ENCODE measurements at regions not wholly inside any gene's neighbourhood (a gene's known extent, or its start where the extent isn't known, plus 50 kb on each side); places are given as distances from the start of the nearest gene placed in this dataset.
"Not testable (repeated sequence)": the region's sequence is repeated elsewhere in the genome, so short reads cannot be mapped to it uniquely, and the experiment has no call there.

- Mint-ChIP-seq H3K36me3 (no peaks in the 10 kb centered on the region), H3K4me1 (peaks cover 0 to under 1% (median 0%) of the 10 kb centered on the region in 3 donors), H3K9me3 (peaks cover 0 to 2% (median 0%) of the 10 kb centered on the region in 5 donors), H3K27ac (no peak overlapping the region), H3K4me3 (no peak overlapping the region), H3K27me3 (peaks cover 25 to 48% of the 10 kb centered on the region in 2 donors)
- no peaks in the 10 kb centered on the region for H3K36me3 ChIP-seq (ENCODE audit: insufficient read depth, low read length)
- H3K27me3 ChIP-seq (ENCODE audit: insufficient read depth, low read length, poor library complexity, severe bottlenecking): peaks cover under 1% of the 10 kb centered on the region
- POLR2A ChIA-PET: no interaction called here
- CTCF ChIA-PET: no interaction called here
- DNase-seq: no peak
- H3K4me3 ChIP-seq (ENCODE audit: low read length): no peak overlapping the region
- H3K9me3 ChIP-seq (ENCODE audit: low read length): no peaks in the 10 kb centered on the region
- H3K27ac ChIP-seq (ENCODE audit: low read depth, low read length): no peak overlapping the region
- H3K4me1 ChIP-seq (ENCODE audit: insufficient read depth, low read length): no peaks in the 10 kb centered on the region
These were observed 138.5 kb upstream of the ZNF184 start for GRCh38 chr6:27611451-27611850.

GRCh38 chr6:27608916-27609883, 136.3 kb upstream of the ZNF184 start:
- Mint-ChIP-seq H3K4me3 (no peak overlapping the region), H3K27me3 (peaks cover 39 to 56% of the 10 kb centered on the region in 2 donors), H3K4me1 (peaks cover 2 to 18% (median 14%) of the 10 kb centered on the region in 3 donors), H3K9me3 (peaks cover 0 to 16% (median 12%) of the 10 kb centered on the region in 5 donors), H3K27ac (no peak overlapping the region), H3K36me3 (no peaks in the 10 kb centered on the region)
- Histone ChIP-seq H3K9me3 (ENCODE audit: low read length) (no peaks in the 10 kb centered on the region), H3K36me3 (ENCODE audit: insufficient read depth, low read length) (no peaks in the 10 kb centered on the region), H3K4me3 (ENCODE audit: low read length) (no peak overlapping the region), H3K27me3 (ENCODE audit: insufficient read depth, low read length, poor library complexity, severe bottlenecking) (peaks cover 12% of the 10 kb centered on the region), H3K27ac (ENCODE audit: low read depth, low read length) (no peak overlapping the region), H3K4me1 (ENCODE audit: insufficient read depth, low read length) (no peaks in the 10 kb centered on the region)
- CTCF ChIA-PET: interaction anchor here (0.7 to 1.4 kb wide), 4 partner anchors 10 to 297 kb away, joined by 3 to 4 read pairs (median 4); no protein-coding TSS in a partner anchor
- POLR2A ChIA-PET: no interaction called here
- DNase-seq: peak in 1 of 5 donors; percentile 26

- POLR2A ChIA-PET: no interaction called here
These were observed 132.8 kb upstream of the ZNF184 start for GRCh38 chr6:27605401-27606342.

GRCh38 chr6:27604986-27605385, 132.1 kb upstream of the ZNF184 start:
- Mint-ChIP-seq H3K27ac (no peak overlapping the region), H3K27me3 (peaks cover 55 to 61% of the 10 kb centered on the region in 2 donors), H3K9me3 (peaks cover 7 to 34% (median 23%) of the 10 kb centered on the region in 5 donors), H3K4me3 (peak overlapping the region in 5 of 7 donors; percentile 25 to 60 (median 37)), H3K4me1 (peaks cover 12 to 33% (median 29%) of the 10 kb centered on the region in 3 donors), H3K36me3 (peaks cover 0 to 3% (median 0%) of the 10 kb centered on the region in 3 donors)
- Histone ChIP-seq H3K4me3 (ENCODE audit: low read length) (no peak overlapping the region), H3K9me3 (ENCODE audit: low read length) (no peaks in the 10 kb centered on the region), H3K27me3 (ENCODE audit: insufficient read depth, low read length, poor library complexity, severe bottlenecking) (peaks cover 28% of the 10 kb centered on the region), H3K27ac (ENCODE audit: low read depth, low read length) (peak overlapping the region; percentile 45), H3K4me1 (ENCODE audit: insufficient read depth, low read length) (no peaks in the 10 kb centered on the region), H3K36me3 (ENCODE audit: insufficient read depth, low read length) (no peaks in the 10 kb centered on the region)
- POLR2A ChIA-PET: no interaction called here
- CTCF ChIA-PET: no interaction called here
- no peak for DNase-seq

More at GRCh38 chr6:27605401-27606342, 132.8 kb upstream of the ZNF184 start:
- DNase-seq: no peak
- no peaks in the 10 kb centered on the region for H3K4me1 ChIP-seq (ENCODE audit: insufficient read depth, low read length)
- Mint-ChIP-seq H3K4me3 (peak overlapping the region in 6 of 7 donors; percentile 15 to 76 (median 50)), H3K9me3 (peaks cover 7 to 34% (median 23%) of the 10 kb centered on the region in 5 donors), H3K27ac (peak overlapping the region in 3 of 8 donors; percentile 45 to 70 (median 59)), H3K36me3 (peaks cover 0 to 3% (median 0%) of the 10 kb centered on the region in 3 donors), H3K4me1 (peaks cover 9 to 32% (median 26%) of the 10 kb centered on the region in 3 donors), H3K27me3 (peaks cover 48 to 57% of the 10 kb centered on the region in 2 donors)
- H3K9me3 ChIP-seq (ENCODE audit: low read length): no peaks in the 10 kb centered on the region
- peak overlapping the region; percentile 20 for H3K4me3 ChIP-seq (ENCODE audit: low read length)
- H3K27me3 ChIP-seq (ENCODE audit: insufficient read depth, low read length, poor library complexity, severe bottlenecking): peaks cover 24% of the 10 kb centered on the region
- CTCF ChIA-PET: interaction anchor here (1.3 kb wide), 1 partner anchor 443 kb away, joined by 4 read pairs; no protein-coding TSS in a partner anchor
- H3K27ac ChIP-seq (ENCODE audit: low read depth, low read length): peak overlapping the region; percentile 45
- no peaks in the 10 kb centered on the region for H3K36me3 ChIP-seq (ENCODE audit: insufficient read depth, low read length)

GRCh38 chr6:27601668-27602254, 128.9 kb upstream of the ZNF184 start:
- Histone ChIP-seq H3K27ac (ENCODE audit: low read depth, low read length) (peak overlapping the region; percentile 46), H3K4me3 (ENCODE audit: low read length) (no peak overlapping the region), H3K9me3 (ENCODE audit: low read length) (no peaks in the 10 kb centered on the region), H3K4me1 (ENCODE audit: insufficient read depth, low read length) (no peaks in the 10 kb centered on the region), H3K36me3 (ENCODE audit: insufficient read depth, low read length) (no peaks in the 10 kb centered on the region), H3K27me3 (ENCODE audit: insufficient read depth, low read length, poor library complexity, severe bottlenecking) (peaks cover 35% of the 10 kb centered on the region)
- Mint-ChIP-seq H3K9me3 (peaks cover 7 to 34% (median 23%) of the 10 kb centered on the region in 5 donors), H3K4me1 (peaks cover 12 to 33% (median 29%) of the 10 kb centered on the region in 3 donors), H3K4me3 (peak overlapping the region; percentile 40 to 80 (median 75)), H3K27me3 (peaks cover 70 to 77% of the 10 kb centered on the region in 2 donors), H3K36me3 (peaks cover 0 to 3% (median 0%) of the 10 kb centered on the region in 3 donors), H3K27ac (peak overlapping the region in 3 of 8 donors; percentile 19 to 75 (median 36))
- DNase-seq: no peak
- POLR2A ChIA-PET: no interaction called here
- CTCF ChIA-PET: no interaction called here

- H3K27ac ChIP-seq (ENCODE audit: low read depth, low read length): peak overlapping the region; percentile 42
- no peaks in the 10 kb centered on the region for H3K36me3 ChIP-seq (ENCODE audit: insufficient read depth, low read length)
- H3K4me3 ChIP-seq (ENCODE audit: low read length): no peak overlapping the region
- peaks cover 12 to 22% (median 22%) of the 10 kb centered on the region in 3 donors for H3K4me1 Mint-ChIP-seq
- peaks cover 26% of the 10 kb centered on the region for H3K27me3 ChIP-seq (ENCODE audit: insufficient read depth, low read length, poor library complexity, severe bottlenecking)
- H3K36me3 Mint-ChIP-seq: peaks cover 0 to 3% (median 2%) of the 10 kb centered on the region in 3 donors
- no peaks in the 10 kb centered on the region for H3K9me3 ChIP-seq (ENCODE audit: low read length)
- H3K27me3 Mint-ChIP-seq: peaks cover 65 to 72% of the 10 kb centered on the region in 2 donors
- peak overlapping the region in 6 of 7 donors; percentile 26 to 91 (median 62) for H3K4me3 Mint-ChIP-seq
- H3K27ac Mint-ChIP-seq: no peak overlapping the region
- no peaks in the 10 kb centered on the region for H3K4me1 ChIP-seq (ENCODE audit: insufficient read depth, low read length)
- CTCF ChIA-PET: no interaction called here
- peaks cover 7 to 27% (median 17%) of the 10 kb centered on the region in 5 donors for H3K9me3 Mint-ChIP-seq
- DNase-seq: no peak
- POLR2A ChIA-PET: interaction anchor here (0.6 kb wide), 1 partner anchor 139 kb away, joined by 5 read pairs; no protein-coding TSS in a partner anchor
These were observed 127.1 kb upstream of the ZNF184 start for GRCh38 chr6:27599859-27600532.

GRCh38 chr6:27597031-27597567, 124.2 kb upstream of the ZNF184 start:
- peak overlapping the region in 1 of 7 donors; percentile 14 for H3K4me3 Mint-ChIP-seq
- H3K36me3 ChIP-seq (ENCODE audit: insufficient read depth, low read length); H3K4me3 ChIP-seq (ENCODE audit: low read length); H3K36me3 Mint-ChIP-seq; POLR2A ChIA-PET; DNase-seq; H3K27ac ChIP-seq (ENCODE audit: low read depth, low read length); H3K9me3 ChIP-seq (ENCODE audit: low read length); H3K4me1 ChIP-seq (ENCODE audit: insufficient read depth, low read length); CTCF ChIA-PET: not testable (repeated sequence)
- peak overlapping the region in 1 of 8 donors; percentile 15 for H3K27ac Mint-ChIP-seq
- peaks cover 50 to 55% of the 10 kb centered on the region in 2 donors for H3K27me3 Mint-ChIP-seq
- peaks cover 10 to 15% (median 15%) of the 10 kb centered on the region in 3 donors for H3K4me1 Mint-ChIP-seq
- H3K27me3 ChIP-seq (ENCODE audit: insufficient read depth, low read length, poor library complexity, severe bottlenecking): peaks cover 38% of the 10 kb centered on the region
- H3K9me3 Mint-ChIP-seq: peaks cover 3 to 18% (median 11%) of the 10 kb centered on the region in 5 donors
